HFF-Myc (cell line): ENCODE measurements at regions not wholly inside any gene's neighbourhood (a gene's known extent, or its start where the extent isn't known, plus 50 kb on each side); places are given as distances from the start of the nearest gene placed in this dataset.
"Not testable (repeated sequence)": the region's sequence is repeated elsewhere in the genome, so short reads cannot be mapped to it uniquely, and the experiment has no call there.

Source experiments
- DNase-seq: peaks from one replicate; pipeline ENCODE4 v3.0.0-alpha.2; 2011; ENCODE audit warnings: low read depth; ENCODE audit errors: extremely low read depth
- H3K4me3 ChIP-seq: replicated peaks from 2 replicates; pipeline ENCODE4 v1.5.1; 2011; ENCODE audit warnings: low read depth, mild to moderate bottlenecking, control low read depth, low read length
- TF ChIP-seq, protein P1 (sequence below): IDR thresholded peaks from 2 replicates; pipeline ENCODE4 v1.5.1; 2012; ENCODE audit warnings: mild to moderate bottlenecking, low read depth, low read length, control low read depth; ENCODE audit errors: missing control alignments

DNA sequence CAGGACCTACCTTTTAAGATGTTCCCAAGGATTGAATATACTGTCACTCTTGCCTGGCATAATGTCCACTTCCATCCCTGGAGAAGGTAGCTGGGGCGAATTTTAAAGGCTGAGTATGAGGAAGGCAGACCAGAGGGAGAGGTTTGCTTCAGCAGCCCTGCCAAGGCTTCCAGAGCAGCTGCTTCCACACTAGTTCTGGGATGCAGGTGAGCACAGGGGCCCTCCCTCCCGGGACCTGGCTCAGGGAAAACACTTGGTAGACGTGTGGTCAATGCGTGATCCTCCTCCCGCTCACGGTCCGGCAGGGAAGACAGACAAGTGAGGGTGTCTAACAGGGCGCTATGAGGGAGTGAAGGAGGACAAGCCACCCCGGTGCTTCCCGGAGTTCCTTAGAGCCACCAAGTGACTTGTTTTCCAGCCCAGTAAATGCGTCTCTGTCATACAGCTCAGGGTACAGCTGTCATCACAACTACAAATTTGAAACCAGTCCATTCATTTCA, 327.6 kb downstream of the ARRDC4 start:
- H3K4me3 ChIP-seq: no peak overlapping the region
- TF ChIP-seq, protein P1, sequence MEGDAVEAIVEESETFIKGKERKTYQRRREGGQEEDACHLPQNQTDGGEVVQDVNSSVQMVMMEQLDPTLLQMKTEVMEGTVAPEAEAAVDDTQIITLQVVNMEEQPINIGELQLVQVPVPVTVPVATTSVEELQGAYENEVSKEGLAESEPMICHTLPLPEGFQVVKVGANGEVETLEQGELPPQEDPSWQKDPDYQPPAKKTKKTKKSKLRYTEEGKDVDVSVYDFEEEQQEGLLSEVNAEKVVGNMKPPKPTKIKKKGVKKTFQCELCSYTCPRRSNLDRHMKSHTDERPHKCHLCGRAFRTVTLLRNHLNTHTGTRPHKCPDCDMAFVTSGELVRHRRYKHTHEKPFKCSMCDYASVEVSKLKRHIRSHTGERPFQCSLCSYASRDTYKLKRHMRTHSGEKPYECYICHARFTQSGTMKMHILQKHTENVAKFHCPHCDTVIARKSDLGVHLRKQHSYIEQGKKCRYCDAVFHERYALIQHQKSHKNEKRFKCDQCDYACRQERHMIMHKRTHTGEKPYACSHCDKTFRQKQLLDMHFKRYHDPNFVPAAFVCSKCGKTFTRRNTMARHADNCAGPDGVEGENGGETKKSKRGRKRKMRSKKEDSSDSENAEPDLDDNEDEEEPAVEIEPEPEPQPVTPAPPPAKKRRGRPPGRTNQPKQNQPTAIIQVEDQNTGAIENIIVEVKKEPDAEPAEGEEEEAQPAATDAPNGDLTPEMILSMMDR: no peak
- DNase-seq: no peak

DNA sequence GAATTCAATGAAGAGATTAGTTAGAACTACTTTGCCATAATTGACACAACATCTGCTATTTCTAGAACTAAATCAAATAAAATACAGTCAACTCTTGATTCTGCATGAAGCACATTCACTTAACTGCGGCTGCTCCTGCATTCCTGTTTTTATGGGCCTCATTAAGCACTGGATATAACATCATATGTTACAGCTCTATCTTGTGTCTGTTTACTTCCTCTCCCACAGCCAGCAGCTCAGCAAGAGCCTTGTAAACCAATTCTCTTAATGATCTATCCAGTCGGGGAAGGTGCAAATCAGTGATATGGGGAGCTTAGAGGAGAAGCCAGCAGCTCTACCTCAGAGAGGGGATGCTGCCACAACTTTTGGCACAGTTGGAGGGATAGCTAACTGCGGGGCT, 329.2 kb downstream of the ARRDC4 start:
- DNase-seq: no peak
- H3K4me3 ChIP-seq: no peak overlapping the region
- TF ChIP-seq, protein P1: no peak

DNA sequence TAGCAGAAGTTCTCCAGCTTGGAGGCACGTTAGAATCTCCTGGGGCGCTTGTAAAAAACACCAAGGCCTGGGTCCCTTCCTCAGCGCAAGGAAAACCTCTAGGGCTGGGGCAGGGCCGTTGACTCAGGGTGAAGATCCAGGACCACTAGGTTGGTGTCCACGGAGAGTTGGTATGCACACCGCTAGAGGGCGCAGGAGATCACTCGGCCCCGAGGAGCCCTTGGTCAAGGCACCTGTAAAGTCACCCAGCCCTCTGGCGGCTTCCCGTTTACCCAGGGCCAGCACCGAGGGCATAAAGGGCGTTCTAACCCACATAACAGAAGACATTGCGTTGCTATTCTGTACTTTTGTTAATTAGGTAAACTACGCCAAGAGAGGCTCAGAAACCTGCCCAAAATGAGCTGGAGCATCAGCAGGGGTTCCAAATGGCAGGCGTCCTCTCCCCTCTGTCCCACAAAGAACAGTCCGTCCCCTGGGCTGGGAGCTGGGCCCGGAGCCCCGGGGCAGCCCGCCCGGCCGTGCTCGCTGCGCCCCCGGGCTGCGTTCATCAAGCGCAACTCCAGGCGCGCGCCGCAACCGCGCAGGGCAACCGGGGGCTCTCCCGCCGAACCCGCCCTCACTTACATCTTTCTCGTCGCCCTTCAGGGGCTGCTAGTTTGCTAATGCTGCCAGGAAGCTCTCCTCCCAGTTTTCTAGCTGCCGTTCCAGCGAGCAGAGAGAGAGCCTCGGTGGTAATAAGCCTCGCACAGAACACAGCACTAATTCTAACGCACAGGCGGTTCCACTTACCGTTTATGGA, 332.1 kb downstream of the ARRDC4 start:
- DNase-seq: peak; percentile 4
- TF ChIP-seq, protein P1: peak; percentile 90
- no peak overlapping the region for H3K4me3 ChIP-seq

DNA sequence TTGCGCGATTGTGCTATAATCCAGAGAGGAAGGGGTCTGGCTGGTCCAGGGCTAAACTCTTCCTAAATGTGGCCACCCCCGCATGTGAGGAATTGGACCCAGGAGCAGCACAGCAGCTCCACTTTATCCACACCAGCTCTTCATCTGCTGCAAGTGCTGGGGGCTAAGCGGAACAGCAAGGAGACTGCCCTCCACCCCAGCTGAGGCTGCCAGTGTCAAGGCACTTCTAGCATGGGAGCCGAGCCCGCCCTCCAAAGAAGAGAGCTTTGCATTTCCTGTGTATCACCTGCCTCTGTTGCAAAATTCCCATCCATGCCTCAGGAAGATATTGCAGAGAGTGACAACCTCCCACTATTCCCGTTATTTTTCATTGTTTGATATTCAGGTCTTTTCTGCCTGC, 333.6 kb downstream of the ARRDC4 start:
- no peak for DNase-seq
- TF ChIP-seq, protein P1: no peak
- no peak overlapping the region for H3K4me3 ChIP-seq

DNA sequence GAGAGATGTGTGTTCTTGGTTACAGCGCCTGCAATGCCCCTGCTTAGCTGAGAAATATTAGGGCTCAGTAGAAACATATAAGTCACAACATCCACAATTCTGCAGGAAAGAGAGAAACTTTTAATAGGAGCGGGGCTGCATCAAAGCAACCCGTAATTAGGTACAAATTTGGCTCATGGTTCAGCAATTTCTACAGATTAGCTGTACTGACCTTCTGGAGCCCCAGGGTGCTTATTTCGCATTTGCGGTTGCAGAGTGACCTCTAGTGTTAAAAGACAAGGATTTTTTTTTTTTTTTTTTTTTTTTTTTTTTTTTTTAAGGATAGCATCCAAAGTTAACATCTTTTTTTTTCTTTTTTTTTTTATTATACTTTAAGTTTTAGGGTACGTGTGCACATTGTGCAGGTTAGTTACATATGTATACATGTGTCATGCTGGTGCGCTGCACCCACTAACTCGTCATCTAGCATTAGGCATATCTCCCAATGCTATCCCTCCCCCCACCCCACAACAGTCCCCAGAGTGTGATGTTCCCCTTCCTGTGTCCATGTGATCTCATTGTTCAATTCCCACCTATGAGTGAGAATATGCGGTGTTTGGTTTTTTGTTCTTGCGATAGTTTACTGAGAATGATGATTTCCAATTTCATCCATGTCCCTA, 334.7 kb downstream of the ARRDC4 start:
- peak; percentile 6 for DNase-seq
- not testable (repeated sequence) for H3K4me3 ChIP-seq
- TF ChIP-seq, protein P1: peak; percentile 12

DNA sequence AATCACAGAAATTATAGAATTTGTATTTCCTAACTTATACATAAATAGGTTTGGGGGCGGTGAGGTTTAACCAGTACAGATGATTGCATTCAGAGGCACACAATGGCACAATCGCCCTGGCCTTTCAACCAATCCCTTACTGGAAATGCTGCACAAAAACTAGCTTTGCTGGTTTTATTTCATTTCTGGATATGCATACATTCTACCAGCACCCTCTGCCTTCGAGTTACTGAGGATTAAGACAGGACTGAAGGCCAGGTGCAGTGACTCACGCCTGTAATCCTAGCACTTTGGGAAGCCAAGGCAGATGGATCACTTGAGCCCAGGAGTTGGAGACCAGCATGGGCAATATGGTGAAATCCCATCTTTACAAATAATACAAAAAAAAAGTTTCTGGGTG, 336.1 kb downstream of the ARRDC4 start:
- TF ChIP-seq, protein P1: no peak
- H3K4me3 ChIP-seq: no peak overlapping the region
- no peak for DNase-seq
